MG63 (cell line): ENCODE measurements at regions not wholly inside any gene's neighbourhood (a gene's known extent, or its start where the extent isn't known, plus 50 kb on each side); places are given as distances from the start of the nearest gene placed in this dataset.
"Not testable (repeated sequence)": the region's sequence is repeated elsewhere in the genome, so short reads cannot be mapped to it uniquely, and the experiment has no call there.

Source experiments
- DNase-seq: peaks from one replicate; pipeline ENCODE4 v3.0.0-alpha.2; 2020
- H3K27me3 ChIP-seq: fragments of 250-450 bp; sonication (Bioruptor Pico); 2 replicates; pipeline ENCODE4 v1.5.1; 2020; ENCODE audit warnings: mild to moderate bottlenecking, moderate library complexity
- H3K36me3 ChIP-seq: fragments of 250-450 bp; sonication (Bioruptor Pico); 2 replicates; pipeline ENCODE4 v1.5.1; 2020; ENCODE audit warnings: mild to moderate bottlenecking, moderate library complexity
- H3K4me3 ChIP-seq: fragments of 250-450 bp; sonication (Bioruptor Pico); 2 replicates; pipeline ENCODE4 v1.5.1; 2020; ENCODE audit warnings: mild to moderate bottlenecking, moderate library complexity
- H3K9me3 ChIP-seq: fragments of 250-450 bp; sonication (Bioruptor Pico); 2 replicates; pipeline ENCODE4 v1.5.1; 2020; ENCODE audit warnings: mild to moderate bottlenecking, moderate library complexity

- Histone ChIP-seq H3K9me3 (no peaks in the 10 kb centered on the region), H3K4me3 (no peak overlapping the region), H3K27me3 (no peaks in the 10 kb centered on the region), H3K36me3 (no peaks in the 10 kb centered on the region)
- no peak for DNase-seq
These were observed 141.1 kb downstream of the ALG10 start for GRCh38 chr12:34163443-34163842.

GRCh38 chr12:34166427-34167060 lies 144.2 kb downstream of the ALG10 start:
- Histone ChIP-seq H3K27me3 (no peaks in the 10 kb centered on the region), H3K4me3 (no peak overlapping the region), H3K36me3 (no peaks in the 10 kb centered on the region), H3K9me3 (no peaks in the 10 kb centered on the region)
- DNase-seq: no peak

- H3K36me3 ChIP-seq, H3K27me3 ChIP-seq, DNase-seq, H3K4me3 ChIP-seq, H3K9me3 ChIP-seq: not testable (repeated sequence)
These were observed 146.2 kb downstream of the ALG10 start for GRCh38 chr12:34168507-34168906.

GRCh38 chr12:34186492-34186891 lies 164.2 kb downstream of the ALG10 start:
- DNase-seq: no peak
- Histone ChIP-seq H3K4me3 (no peak overlapping the region), H3K36me3 (no peaks in the 10 kb centered on the region), H3K9me3 (no peaks in the 10 kb centered on the region), H3K27me3 (no peaks in the 10 kb centered on the region)

GRCh38 chr12:34188974-34189373 lies 166.7 kb downstream of the ALG10 start:
- Histone ChIP-seq H3K27me3 (no peaks in the 10 kb centered on the region), H3K9me3 (no peaks in the 10 kb centered on the region), H3K36me3 (no peaks in the 10 kb centered on the region), H3K4me3 (no peak overlapping the region)
- DNase-seq: no peak

- Histone ChIP-seq H3K36me3 (no peaks in the 10 kb centered on the region), H3K27me3 (no peaks in the 10 kb centered on the region), H3K4me3 (no peak overlapping the region), H3K9me3 (no peaks in the 10 kb centered on the region)
- no peak for DNase-seq
These were observed 167.8 kb downstream of the ALG10 start for GRCh38 chr12:34190054-34190453.

- H3K9me3 ChIP-seq: no peaks in the 10 kb centered on the region
- no peaks in the 10 kb centered on the region for H3K27me3 ChIP-seq
- H3K36me3 ChIP-seq: no peaks in the 10 kb centered on the region
- H3K4me3 ChIP-seq: no peak overlapping the region
- DNase-seq: no peak
These were observed 176.6 kb downstream of the ALG10 start for GRCh38 chr12:34198924-34199323.

- Histone ChIP-seq H3K9me3 (no peaks in the 10 kb centered on the region), H3K36me3 (no peaks in the 10 kb centered on the region), H3K4me3 (no peak overlapping the region), H3K27me3 (no peaks in the 10 kb centered on the region)
- no peak for DNase-seq
These were observed 181.7 kb downstream of the ALG10 start for GRCh38 chr12:34203866-34204620.

GRCh38 chr12:34204830-34205285 lies 182.6 kb downstream of the ALG10 start:
- Histone ChIP-seq H3K27me3 (no peaks in the 10 kb centered on the region), H3K36me3 (no peaks in the 10 kb centered on the region), H3K9me3 (no peaks in the 10 kb centered on the region), H3K4me3 (no peak overlapping the region)
- no peak for DNase-seq

- no peaks in the 10 kb centered on the region for H3K36me3 ChIP-seq
- H3K9me3 ChIP-seq: no peaks in the 10 kb centered on the region
- DNase-seq: no peak
- H3K27me3 ChIP-seq: no peaks in the 10 kb centered on the region
- no peak overlapping the region for H3K4me3 ChIP-seq
These were observed 183.1 kb downstream of the ALG10 start for GRCh38 chr12:34205401-34205800.

GRCh38 chr12:34206061-34206785 lies 183.9 kb downstream of the ALG10 start:
- Histone ChIP-seq H3K27me3 (no peaks in the 10 kb centered on the region), H3K9me3 (no peaks in the 10 kb centered on the region), H3K4me3 (no peak overlapping the region), H3K36me3 (no peaks in the 10 kb centered on the region)
- no peak for DNase-seq

GRCh38 chr12:34207858-34208257 lies 185.6 kb downstream of the ALG10 start:
- no peak for DNase-seq
- Histone ChIP-seq H3K27me3 (no peaks in the 10 kb centered on the region), H3K4me3 (no peak overlapping the region), H3K9me3 (no peaks in the 10 kb centered on the region), H3K36me3 (no peaks in the 10 kb centered on the region)

- Histone ChIP-seq H3K9me3 (no peaks in the 10 kb centered on the region), H3K4me3 (no peak overlapping the region)
These were observed 186.3 kb downstream of the ALG10 start for GRCh38 chr12:34208331-34209258.

GRCh38 chr12:34209259-34209835 lies 187.1 kb downstream of the ALG10 start:
- no peaks in the 10 kb centered on the region for H3K27me3 ChIP-seq

More at GRCh38 chr12:34208331-34209258, 186.3 kb downstream of the ALG10 start:
- DNase-seq: no peak
- no peaks in the 10 kb centered on the region for H3K36me3 ChIP-seq
- H3K27me3 ChIP-seq: no peaks in the 10 kb centered on the region

GRCh38 chr12:34210183-34210582 lies 187.9 kb downstream of the ALG10 start:
- DNase-seq: no peak
- Histone ChIP-seq H3K9me3 (no peaks in the 10 kb centered on the region), H3K27me3 (no peaks in the 10 kb centered on the region), H3K36me3 (no peaks in the 10 kb centered on the region), H3K4me3 (no peak overlapping the region)

More at GRCh38 chr12:34209259-34209835, 187.1 kb downstream of the ALG10 start:
- no peak for DNase-seq
- no peaks in the 10 kb centered on the region for H3K9me3 ChIP-seq
- no peak overlapping the region for H3K4me3 ChIP-seq
- H3K36me3 ChIP-seq: no peaks in the 10 kb centered on the region
